Transverse colon (tissue), 3 donors: ENCODE measurements at regions not wholly inside any gene's neighbourhood (a gene's known extent, or its start where the extent isn't known, plus 50 kb on each side); places are given as distances from the start of the nearest gene placed in this dataset.

ENCODE experiments used
- POLR2A ChIP-seq: fragments of 450-650 bp; IDR thresholded peaks from one replicate; pipeline ENCODE4 v1.6.1; 2016; ENCODE audit warnings: antibody characterized with exemption, mild to moderate bottlenecking, moderate library complexity
- TF ChIP-seq, protein P1 (sequence below), 5 experiments: fragments of 200-600 bp in 3 of 5; fragments of 450-650 bp in 2 of 5; sonication (generic) in 3 of 5; IDR thresholded peaks; 1 replicate in 2 of 5; 2 replicates in 3 of 5; pipeline ENCODE4 v1.5.1; 2016 to 2017; ENCODE audit warnings: antibody characterized with exemption in 5 of 5, inconsistent platforms in 3 of 5, mild to moderate bottlenecking in 2 of 5, moderate library complexity in 1 of 5

- TF ChIP-seq, protein P1, sequence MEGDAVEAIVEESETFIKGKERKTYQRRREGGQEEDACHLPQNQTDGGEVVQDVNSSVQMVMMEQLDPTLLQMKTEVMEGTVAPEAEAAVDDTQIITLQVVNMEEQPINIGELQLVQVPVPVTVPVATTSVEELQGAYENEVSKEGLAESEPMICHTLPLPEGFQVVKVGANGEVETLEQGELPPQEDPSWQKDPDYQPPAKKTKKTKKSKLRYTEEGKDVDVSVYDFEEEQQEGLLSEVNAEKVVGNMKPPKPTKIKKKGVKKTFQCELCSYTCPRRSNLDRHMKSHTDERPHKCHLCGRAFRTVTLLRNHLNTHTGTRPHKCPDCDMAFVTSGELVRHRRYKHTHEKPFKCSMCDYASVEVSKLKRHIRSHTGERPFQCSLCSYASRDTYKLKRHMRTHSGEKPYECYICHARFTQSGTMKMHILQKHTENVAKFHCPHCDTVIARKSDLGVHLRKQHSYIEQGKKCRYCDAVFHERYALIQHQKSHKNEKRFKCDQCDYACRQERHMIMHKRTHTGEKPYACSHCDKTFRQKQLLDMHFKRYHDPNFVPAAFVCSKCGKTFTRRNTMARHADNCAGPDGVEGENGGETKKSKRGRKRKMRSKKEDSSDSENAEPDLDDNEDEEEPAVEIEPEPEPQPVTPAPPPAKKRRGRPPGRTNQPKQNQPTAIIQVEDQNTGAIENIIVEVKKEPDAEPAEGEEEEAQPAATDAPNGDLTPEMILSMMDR (IDR thresholded peaks at IDR 0.05), result no peak
- no peak for TF ChIP-seq POLR2A
Observed at GRCh38 chr3:34419801-34420200, 621.4 kb downstream of the PDCD6IP start.
